Activated CD8-positive, alpha-beta T cell treated with anti-CD3 and anti-CD28 coated beads for 36 hours (primary cell): ENCODE measurements at regions not wholly inside any gene's neighbourhood (a gene's known extent, or its start where the extent isn't known, plus 50 kb on each side); places are given as distances from the start of the nearest gene placed in this dataset.
"Not testable (repeated sequence)": the region's sequence is repeated elsewhere in the genome, so short reads cannot be mapped to it uniquely, and the experiment has no call there.

Experiments used
- ATAC-seq: fragments of 200-7000 bp; cut with Tn5 transposase; one replicate; pipeline ENCODE4 v1.10.0; 2021; ENCODE audit warnings: mild to moderate bottlenecking, moderate library complexity
- CTCF ChIA-PET: fragments of 350-600 bp; sonication (Branson Sonifier 250); formaldehyde crosslinking; loops from one replicate; lab custom pipeline; 2021; ENCODE audit warnings: antibody characterized with exemption; lab: Charles Lee
- POLR2A ChIA-PET: fragments of 350-600 bp; sonication (Branson Sonifier 250); formaldehyde crosslinking; loops from one replicate; lab custom pipeline; 2021; ENCODE audit warnings: antibody characterized with exemption; lab: Charles Lee
- DNase-seq: peaks from one replicate; pipeline ENCODE4 v3.0.0-alpha.2; 2020
- H3K27ac Mint-ChIP-seq: one replicate; pipeline ENCODE4 v1.8.0; 2021; ENCODE audit warnings: mild to moderate bottlenecking, mixed read lengths
- H3K27me3 Mint-ChIP-seq: one replicate; pipeline ENCODE4 v1.8.0; 2021; ENCODE audit warnings: mixed read lengths
- H3K36me3 Mint-ChIP-seq: one replicate; pipeline ENCODE4 v1.8.0; 2021; ENCODE audit warnings: low read depth, mixed read lengths
- H3K4me1 Mint-ChIP-seq: one replicate; pipeline ENCODE4 v1.8.0; 2021; ENCODE audit warnings: low read depth, mixed read lengths
- H3K4me3 Mint-ChIP-seq: one replicate; pipeline ENCODE4 v1.8.0; 2021; ENCODE audit warnings: mild to moderate bottlenecking, moderate library complexity, mixed read lengths
- H3K9me3 Mint-ChIP-seq: one replicate; pipeline ENCODE4 v1.8.0; 2021; ENCODE audit warnings: mixed read lengths
- CTCF ChIP-seq: fragments of 200-600 bp; IDR thresholded peaks from one replicate; pipeline ENCODE4 v1.8.0; 2022; ENCODE audit warnings: antibody characterized with exemption, mild to moderate bottlenecking
- intact Hi-C: fragments of 100-400 bp; cut with micrococcal nuclease; formaldehyde crosslinking; loops from one replicate; pipeline ENCODE4 v1.10.0; 2022

DNA sequence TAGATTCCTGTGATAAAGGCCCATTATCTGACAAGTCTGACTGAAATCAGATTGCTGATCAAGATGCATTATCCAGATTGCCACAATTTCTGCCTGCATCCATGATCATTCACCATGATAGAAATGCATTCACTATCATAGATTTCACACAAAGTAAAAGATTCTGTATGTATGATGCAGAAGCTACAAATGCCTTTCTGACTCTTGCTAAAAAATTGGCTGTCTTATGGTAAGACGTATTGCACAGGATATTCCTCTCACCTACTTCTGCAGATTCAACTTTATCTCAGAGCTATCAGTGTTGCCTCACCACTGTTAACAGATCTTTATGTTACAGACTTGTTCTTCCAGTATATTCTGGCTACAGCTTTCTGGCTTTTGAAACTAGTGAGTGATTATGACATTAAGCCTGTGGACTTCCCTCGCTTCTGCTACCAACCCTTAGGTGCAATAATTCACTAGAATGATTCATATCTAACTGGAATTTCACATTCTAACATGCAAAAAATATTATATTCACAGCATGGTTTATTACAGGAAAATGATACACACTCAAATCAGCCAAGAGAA is 955.3 kb downstream of the EPHA3 start:
- TF ChIP-seq CTCF: no peak
- H3K27ac Mint-ChIP-seq: no peak overlapping the region
- H3K4me3 Mint-ChIP-seq: no peak overlapping the region
- H3K27me3 Mint-ChIP-seq: no peaks in the 10 kb centered on the region
- ATAC-seq (no peak), DNase-seq (no peak)
- CTCF ChIA-PET: no interaction called here
- intact Hi-C loops: no loop called here
- H3K4me1 Mint-ChIP-seq: no peaks in the 10 kb centered on the region
- H3K9me3 Mint-ChIP-seq: peaks cover 5% of the 10 kb centered on the region
- H3K36me3 Mint-ChIP-seq: no peaks in the 10 kb centered on the region
- POLR2A ChIA-PET: no interaction called here

GRCh38 chr3:90068783-90069182 is 961.4 kb downstream of the EPHA3 start:
- no peak overlapping the region for H3K4me3 Mint-ChIP-seq
- no peak for TF ChIP-seq CTCF
- H3K36me3 Mint-ChIP-seq: no peaks in the 10 kb centered on the region
- H3K27me3 Mint-ChIP-seq: no peaks in the 10 kb centered on the region
- no peak for DNase-seq
- H3K27ac Mint-ChIP-seq: no peak overlapping the region
- no peaks in the 10 kb centered on the region for H3K4me1 Mint-ChIP-seq
- intact Hi-C loops: no loop called here
- ATAC-seq: no peak
- peaks cover 8% of the 10 kb centered on the region for H3K9me3 Mint-ChIP-seq
- POLR2A ChIA-PET: no interaction called here
- CTCF ChIA-PET: no interaction called here

GRCh38 chr3:90069748-90070147 is 962.3 kb downstream of the EPHA3 start:
- no peak for TF ChIP-seq CTCF
- no peak overlapping the region for H3K27ac Mint-ChIP-seq
- DNase-seq (no peak), ATAC-seq (no peak)
- POLR2A ChIA-PET: no interaction called here
- CTCF ChIA-PET: no interaction called here
- intact Hi-C loops: no loop called here
- H3K27me3 Mint-ChIP-seq: no peaks in the 10 kb centered on the region
- H3K4me3 Mint-ChIP-seq: no peak overlapping the region
- H3K4me1 Mint-ChIP-seq: no peaks in the 10 kb centered on the region
- H3K9me3 Mint-ChIP-seq: peaks cover 8% of the 10 kb centered on the region
- no peaks in the 10 kb centered on the region for H3K36me3 Mint-ChIP-seq

GRCh38 chr3:90076136-90076535 is 968.7 kb downstream of the EPHA3 start:
- intact Hi-C loops: no loop called here
- TF ChIP-seq CTCF: no peak
- POLR2A ChIA-PET: no interaction called here
- Mint-ChIP-seq H3K27ac (no peak overlapping the region), H3K36me3 (no peaks in the 10 kb centered on the region), H3K27me3 (no peaks in the 10 kb centered on the region), H3K4me1 (no peaks in the 10 kb centered on the region), H3K4me3 (no peak overlapping the region), H3K9me3 (peaks cover 8% of the 10 kb centered on the region)
- CTCF ChIA-PET: no interaction called here
- ATAC-seq (no peak), DNase-seq (no peak)

- intact Hi-C loops: no loop called here
- no peaks in the 10 kb centered on the region for H3K9me3 Mint-ChIP-seq
- no peak for TF ChIP-seq CTCF
- ATAC-seq (no peak), DNase-seq (no peak)
- ChIA-PET POLR2A (no interaction called here), CTCF (no interaction called here)
- H3K27me3 Mint-ChIP-seq: no peaks in the 10 kb centered on the region
- no peak overlapping the region for H3K27ac Mint-ChIP-seq
- no peaks in the 10 kb centered on the region for H3K36me3 Mint-ChIP-seq
- H3K4me3 Mint-ChIP-seq: no peak overlapping the region
- H3K4me1 Mint-ChIP-seq: no peaks in the 10 kb centered on the region
These were observed 973.6 kb downstream of the EPHA3 start for GRCh38 chr3:90080988-90081387.

- intact Hi-C loops, H3K4me3 Mint-ChIP-seq, POLR2A ChIA-PET, H3K9me3 Mint-ChIP-seq, DNase-seq, H3K27me3 Mint-ChIP-seq, H3K27ac Mint-ChIP-seq, CTCF ChIA-PET, H3K4me1 Mint-ChIP-seq, H3K36me3 Mint-ChIP-seq, ATAC-seq: not testable (repeated sequence)
These were observed 978.9 kb downstream of the EPHA3 start for GRCh38 chr3:90086297-90086696.
